Activated CD8-positive, alpha-beta T cell treated with anti-CD3 and anti-CD28 coated beads for 36 hours (primary cell): ENCODE measurements at regions not wholly inside any gene's neighbourhood (a gene's known extent, or its start where the extent isn't known, plus 50 kb on each side); places are given as distances from the start of the nearest gene placed in this dataset.

Source experiments
- ATAC-seq: fragments of 200-7000 bp; cut with Tn5 transposase; one replicate; pipeline ENCODE4 v1.10.0; 2021; ENCODE audit warnings: mild to moderate bottlenecking, moderate library complexity
- CTCF ChIA-PET: fragments of 350-600 bp; sonication (Branson Sonifier 250); formaldehyde crosslinking; loops from one replicate; lab custom pipeline; 2021; ENCODE audit warnings: antibody characterized with exemption; lab: Charles Lee
- POLR2A ChIA-PET: fragments of 350-600 bp; sonication (Branson Sonifier 250); formaldehyde crosslinking; loops from one replicate; lab custom pipeline; 2021; ENCODE audit warnings: antibody characterized with exemption; lab: Charles Lee
- DNase-seq: peaks from one replicate; pipeline ENCODE4 v3.0.0-alpha.2; 2020
- H3K27ac Mint-ChIP-seq: one replicate; pipeline ENCODE4 v1.8.0; 2021; ENCODE audit warnings: mild to moderate bottlenecking, mixed read lengths
- H3K27me3 Mint-ChIP-seq: one replicate; pipeline ENCODE4 v1.8.0; 2021; ENCODE audit warnings: mixed read lengths
- H3K36me3 Mint-ChIP-seq: one replicate; pipeline ENCODE4 v1.8.0; 2021; ENCODE audit warnings: low read depth, mixed read lengths
- H3K4me1 Mint-ChIP-seq: one replicate; pipeline ENCODE4 v1.8.0; 2021; ENCODE audit warnings: low read depth, mixed read lengths
- H3K4me3 Mint-ChIP-seq: one replicate; pipeline ENCODE4 v1.8.0; 2021; ENCODE audit warnings: mild to moderate bottlenecking, moderate library complexity, mixed read lengths
- H3K9me3 Mint-ChIP-seq: one replicate; pipeline ENCODE4 v1.8.0; 2021; ENCODE audit warnings: mixed read lengths
- intact Hi-C: fragments of 100-400 bp; cut with micrococcal nuclease; formaldehyde crosslinking; loops from one replicate; pipeline ENCODE4 v1.10.0; 2022
- TF ChIP-seq, protein P1 (sequence below): fragments of 200-600 bp; IDR thresholded peaks from one replicate; pipeline ENCODE4 v1.8.0; 2022; ENCODE audit warnings: antibody characterized with exemption, mild to moderate bottlenecking

DNA sequence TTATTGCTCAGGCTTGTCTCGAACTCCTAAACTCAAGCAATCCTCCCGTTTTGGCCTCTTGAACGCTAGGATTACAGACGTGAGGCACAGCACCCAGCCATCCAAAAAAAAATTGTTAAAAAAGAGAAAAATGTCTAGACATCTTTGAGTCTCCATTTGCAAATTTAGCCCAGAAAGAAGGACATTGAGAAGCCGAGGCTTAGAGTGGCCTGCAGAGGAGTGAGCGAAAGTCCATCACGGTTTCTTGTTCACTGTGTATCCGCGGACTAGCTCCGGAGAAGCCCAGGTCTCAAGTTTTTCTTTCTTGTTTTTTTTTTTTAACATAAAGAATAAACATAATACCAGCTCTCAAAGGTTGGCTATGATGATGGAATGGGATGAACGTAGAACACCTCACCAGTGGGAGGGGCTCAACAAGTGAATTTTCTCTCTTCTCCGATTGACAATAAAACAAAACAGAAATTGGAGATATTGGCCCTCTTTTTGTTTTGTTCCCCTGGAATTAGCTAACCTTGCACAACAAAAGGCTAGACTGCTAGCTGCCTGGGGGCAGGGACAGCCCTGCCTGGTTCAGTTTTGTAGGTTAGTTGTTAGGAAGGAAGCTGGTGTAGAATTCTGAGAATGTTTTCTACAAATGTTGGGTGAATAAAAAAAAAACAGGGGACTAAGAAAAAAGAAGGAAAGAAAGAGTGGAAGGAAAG lies 163.4 kb downstream of the MYCN start:
- H3K9me3 Mint-ChIP-seq, result no peaks in the 10 kb centered on the region
- TF ChIP-seq, protein P1, sequence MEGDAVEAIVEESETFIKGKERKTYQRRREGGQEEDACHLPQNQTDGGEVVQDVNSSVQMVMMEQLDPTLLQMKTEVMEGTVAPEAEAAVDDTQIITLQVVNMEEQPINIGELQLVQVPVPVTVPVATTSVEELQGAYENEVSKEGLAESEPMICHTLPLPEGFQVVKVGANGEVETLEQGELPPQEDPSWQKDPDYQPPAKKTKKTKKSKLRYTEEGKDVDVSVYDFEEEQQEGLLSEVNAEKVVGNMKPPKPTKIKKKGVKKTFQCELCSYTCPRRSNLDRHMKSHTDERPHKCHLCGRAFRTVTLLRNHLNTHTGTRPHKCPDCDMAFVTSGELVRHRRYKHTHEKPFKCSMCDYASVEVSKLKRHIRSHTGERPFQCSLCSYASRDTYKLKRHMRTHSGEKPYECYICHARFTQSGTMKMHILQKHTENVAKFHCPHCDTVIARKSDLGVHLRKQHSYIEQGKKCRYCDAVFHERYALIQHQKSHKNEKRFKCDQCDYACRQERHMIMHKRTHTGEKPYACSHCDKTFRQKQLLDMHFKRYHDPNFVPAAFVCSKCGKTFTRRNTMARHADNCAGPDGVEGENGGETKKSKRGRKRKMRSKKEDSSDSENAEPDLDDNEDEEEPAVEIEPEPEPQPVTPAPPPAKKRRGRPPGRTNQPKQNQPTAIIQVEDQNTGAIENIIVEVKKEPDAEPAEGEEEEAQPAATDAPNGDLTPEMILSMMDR, result no peak
- intact Hi-C loops, result no loop called here
- no peaks in the 10 kb centered on the region for H3K27me3 Mint-ChIP-seq
- no peak for ATAC-seq
- ChIA-PET POLR2A (no interaction called here), CTCF (no interaction called here)
- H3K36me3 Mint-ChIP-seq, result no peaks in the 10 kb centered on the region
- no peak overlapping the region for H3K4me3 Mint-ChIP-seq
- DNase-seq, result no peak
- H3K4me1 Mint-ChIP-seq, result no peaks in the 10 kb centered on the region
- no peak overlapping the region for H3K27ac Mint-ChIP-seq

DNA sequence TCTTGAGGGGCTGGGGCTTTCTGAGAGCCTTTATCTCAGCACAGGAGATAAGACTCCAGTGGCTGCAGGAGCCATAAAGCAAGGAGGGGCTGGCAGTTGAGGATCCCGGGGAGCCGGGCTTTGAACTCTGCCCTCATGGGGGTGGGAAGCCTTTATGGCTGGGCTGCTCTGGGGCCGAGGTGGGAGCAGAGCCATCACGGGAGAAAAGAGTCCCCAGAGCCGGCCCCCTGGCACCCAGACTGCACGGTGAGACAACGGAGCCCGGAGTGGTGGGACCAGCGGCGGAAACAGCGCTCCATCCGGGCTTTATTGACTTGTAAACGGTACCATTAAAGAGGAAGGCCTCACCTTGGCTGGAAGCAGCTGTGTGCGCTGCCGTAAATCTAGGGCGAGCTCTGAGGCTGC lies 162.6 kb downstream of the MYCN start:
- ATAC-seq, result no peak
- intact Hi-C loops, result no loop called here
- H3K4me3 Mint-ChIP-seq, result no peak overlapping the region
- no peaks in the 10 kb centered on the region for H3K36me3 Mint-ChIP-seq
- TF ChIP-seq, protein P1, result no peak
- no peaks in the 10 kb centered on the region for H3K27me3 Mint-ChIP-seq
- H3K27ac Mint-ChIP-seq, result no peak overlapping the region
- ChIA-PET POLR2A (no interaction called here), CTCF (no interaction called here)
- no peaks in the 10 kb centered on the region for H3K4me1 Mint-ChIP-seq
- H3K9me3 Mint-ChIP-seq, result no peaks in the 10 kb centered on the region
- no peak for DNase-seq

DNA sequence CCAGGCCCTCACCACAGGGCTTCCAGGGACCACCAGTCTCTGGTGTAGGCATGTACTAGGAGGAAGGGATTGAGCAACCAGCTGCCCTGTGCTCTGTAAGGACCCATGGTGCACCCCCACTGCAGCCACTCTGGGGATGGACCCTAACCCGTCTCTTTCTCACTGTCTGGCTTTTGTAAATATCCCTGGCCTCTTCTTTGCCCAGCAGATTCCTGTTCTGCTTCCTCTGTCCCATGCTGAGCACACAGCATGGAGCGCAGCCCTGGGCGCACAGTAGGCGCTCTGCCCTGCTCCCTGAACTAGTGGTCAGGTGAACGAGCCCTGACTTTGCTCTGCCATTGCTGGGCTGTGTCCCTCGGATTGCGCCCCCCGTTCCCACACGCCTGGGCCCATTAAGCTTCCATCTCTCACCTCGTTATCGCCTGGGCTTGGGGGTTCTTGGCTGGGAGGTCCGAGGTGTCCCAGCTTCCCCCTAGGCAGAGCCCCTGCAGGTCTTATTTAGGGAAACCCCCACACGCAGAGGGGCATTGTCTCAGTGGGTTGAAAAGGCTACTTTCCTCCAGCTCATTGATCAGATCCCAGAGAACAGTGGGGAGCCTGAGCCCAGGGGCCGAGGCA lies 162.1 kb downstream of the MYCN start:
- intact Hi-C loops, result no loop called here
- TF ChIP-seq, protein P1, result no peak
- ChIA-PET CTCF (no interaction called here), POLR2A (no interaction called here)
- no peaks in the 10 kb centered on the region for H3K27me3 Mint-ChIP-seq
- H3K27ac Mint-ChIP-seq, result no peak overlapping the region
- no peaks in the 10 kb centered on the region for H3K36me3 Mint-ChIP-seq
- H3K4me1 Mint-ChIP-seq, result no peaks in the 10 kb centered on the region
- H3K4me3 Mint-ChIP-seq, result no peak overlapping the region
- no peaks in the 10 kb centered on the region for H3K9me3 Mint-ChIP-seq
- ATAC-seq, result no peak
- DNase-seq, result no peak

DNA sequence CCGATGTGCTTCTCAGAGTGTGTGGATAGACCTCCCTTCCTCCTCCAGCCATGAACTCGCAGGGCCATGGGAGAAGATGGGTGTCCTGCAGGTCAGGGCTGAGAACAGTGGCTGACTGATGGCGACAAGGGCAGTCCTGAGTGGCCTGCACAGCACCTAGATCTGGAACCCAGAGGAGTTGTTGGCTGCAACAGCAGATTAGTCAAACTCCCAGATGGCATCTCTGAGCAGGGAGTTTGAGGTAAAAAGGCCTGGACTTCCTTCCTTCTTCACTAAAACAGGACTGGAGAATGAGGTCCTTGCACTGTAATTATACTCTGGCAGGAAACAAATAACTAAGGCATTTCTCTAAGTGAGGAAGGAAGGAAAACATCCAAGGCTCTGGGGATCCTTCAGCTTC lies 160.8 kb downstream of the MYCN start:
- Mint-ChIP-seq H3K36me3 (no peaks in the 10 kb centered on the region), H3K4me3 (no peak overlapping the region), H3K9me3 (no peaks in the 10 kb centered on the region), H3K4me1 (no peaks in the 10 kb centered on the region), H3K27ac (no peak overlapping the region), H3K27me3 (no peaks in the 10 kb centered on the region)
- TF ChIP-seq, protein P1, result no peak
- no peak for DNase-seq
- ChIA-PET POLR2A (no interaction called here), CTCF (no interaction called here)
- intact Hi-C loops, result no loop called here
- ATAC-seq, result no peak

DNA sequence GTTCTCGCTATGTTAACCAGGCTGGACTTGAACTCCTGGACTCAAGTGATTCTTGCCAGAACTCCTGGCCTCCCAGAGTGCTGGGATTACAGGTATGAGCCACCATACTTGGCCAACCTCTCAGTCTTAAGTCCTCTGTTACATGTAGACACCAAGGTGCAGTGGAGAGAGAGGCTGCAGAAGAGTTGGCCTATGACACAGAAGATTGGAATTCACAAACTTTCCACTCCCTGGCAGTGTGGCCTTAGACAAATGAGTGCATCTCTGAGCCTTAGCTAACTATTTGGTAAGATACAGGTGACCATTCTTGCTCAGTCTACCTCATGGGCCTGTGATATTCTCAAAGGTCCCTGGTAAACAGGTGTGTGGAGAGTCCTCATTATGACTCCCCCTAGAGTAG lies 159.7 kb downstream of the MYCN start:
- Mint-ChIP-seq H3K27ac (no peak overlapping the region), H3K36me3 (no peaks in the 10 kb centered on the region), H3K4me3 (no peak overlapping the region), H3K4me1 (no peaks in the 10 kb centered on the region), H3K9me3 (no peaks in the 10 kb centered on the region), H3K27me3 (no peaks in the 10 kb centered on the region)
- ChIA-PET POLR2A (no interaction called here), CTCF (no interaction called here)
- intact Hi-C loops, result no loop called here
- TF ChIP-seq, protein P1, result no peak
- ATAC-seq, result no peak
- no peak for DNase-seq
